Fibroblast of mammary gland (primary cell): ENCODE measurements at regions not wholly inside any gene's neighbourhood (a gene's known extent, or its start where the extent isn't known, plus 50 kb on each side); places are given as distances from the start of the nearest gene placed in this dataset.

Experiments used
- DNase-seq: peaks from one replicate; pipeline ENCODE4 v3.0.0-alpha.2; 2010; ENCODE audit warnings: low read depth
- H3K4me3 ChIP-seq: 2 replicates; pipeline ENCODE4 v1.5.1; 2011; ENCODE audit warnings: low read depth, mild to moderate bottlenecking, low read length, moderate library complexity; ENCODE audit not compliant: control insufficient read depth
- CTCF ChIP-seq: conservative IDR thresholded peaks from 2 replicates; pipeline ENCODE4 v1.5.1; 2011; ENCODE audit warnings: low read depth, low read length, inconsistent platforms; ENCODE audit not compliant: control insufficient read depth, insufficient read depth

GRCh38 chr6:153493501-153493900, 362.4 kb upstream of the RGS17 start:
- TF ChIP-seq CTCF: no peak
- H3K4me3 ChIP-seq: no peak overlapping the region
- no peak for DNase-seq

GRCh38 chr6:153489479-153489878, 358.4 kb upstream of the RGS17 start:
- DNase-seq: no peak
- no peak overlapping the region for H3K4me3 ChIP-seq
- TF ChIP-seq CTCF: no peak

- DNase-seq: no peak
- TF ChIP-seq CTCF: no peak
- no peak overlapping the region for H3K4me3 ChIP-seq
Measured at GRCh38 chr6:153488267-153488666, 357.2 kb upstream of the RGS17 start.

GRCh38 chr6:153485072-153485471, 354.0 kb upstream of the RGS17 start:
- TF ChIP-seq CTCF: no peak
- no peak overlapping the region for H3K4me3 ChIP-seq

GRCh38 chr6:153484056-153484455, 353.0 kb upstream of the RGS17 start:
- no peak for TF ChIP-seq CTCF
- no peak overlapping the region for H3K4me3 ChIP-seq
- no peak for DNase-seq

More at GRCh38 chr6:153485072-153485471, 354.0 kb upstream of the RGS17 start:
- DNase-seq: no peak

GRCh38 chr6:153476243-153476642, 345.2 kb upstream of the RGS17 start:
- no peak for DNase-seq
- TF ChIP-seq CTCF: no peak
- no peak overlapping the region for H3K4me3 ChIP-seq

- no peak for TF ChIP-seq CTCF
- DNase-seq: no peak
- H3K4me3 ChIP-seq: no peak overlapping the region
Measured at GRCh38 chr6:153465050-153465449, 334.0 kb upstream of the RGS17 start.
